ENCODE measurements at regions not wholly inside any gene's neighbourhood (a gene's known extent, or its start where the extent isn't known, plus 50 kb on each side); places are given as distances from the start of the nearest gene placed in this dataset.

- TF ChIP-seq CTCF (IDR thresholded peaks at IDR 0.05; ENCODE audit: unreplicated experiment) = no peak
- intact Hi-C loops (cut with micrococcal nuclease) = no loop called here
- ChIA-PET CTCF (no interaction called here), POLR2A (no interaction called here)
- no peak for DNase-seq (ENCODE audit: unreplicated experiment)
- no peak overlapping the region for H3K27ac Mint-ChIP-seq (ENCODE audit: low read depth, unreplicated experiment)
- no peaks in the 10 kb centered on the region for H3K4me1 Mint-ChIP-seq (ENCODE audit: insufficient read depth, unreplicated experiment)
- BruUV-seq (replicated peaks) = no TSS peak
- H3K36me3 Mint-ChIP-seq (ENCODE audit: insufficient read depth, unreplicated experiment) = no peaks in the 10 kb centered on the region
- peaks cover 47% of the 10 kb centered on the region for H3K27me3 Mint-ChIP-seq (ENCODE audit: insufficient read depth, unreplicated experiment)
- H3K4me3 Mint-ChIP-seq (ENCODE audit: unreplicated experiment) = no peak overlapping the region
- H3K9me3 Mint-ChIP-seq (ENCODE audit: unreplicated experiment) = no peaks in the 10 kb centered on the region
These were observed 474.0 kb downstream of the SOCS6 start for GRCh38 chr18:70762812-70763211.

DNA sequence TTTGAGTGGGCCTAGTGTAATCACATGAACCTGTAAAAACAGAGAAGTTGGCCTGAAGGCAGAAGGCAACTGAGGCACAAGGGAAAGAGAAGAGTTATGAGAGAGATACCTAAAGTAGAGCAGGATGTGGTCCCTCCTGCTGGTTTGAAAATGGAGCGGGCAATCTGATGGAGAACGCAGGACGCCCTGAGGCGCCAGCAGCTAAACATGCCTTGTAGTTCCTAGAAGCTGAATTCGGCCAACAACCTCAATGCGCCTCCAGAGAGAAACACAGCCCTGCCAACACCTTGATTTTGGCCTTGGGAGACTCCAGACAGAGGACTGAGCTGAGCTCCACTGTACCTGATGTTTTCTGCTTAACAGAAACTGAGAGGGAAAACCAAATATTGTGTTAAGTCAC, 469.9 kb downstream of the SOCS6 start:
- no TSS peak for BruUV-seq (replicated peaks)

DNA sequence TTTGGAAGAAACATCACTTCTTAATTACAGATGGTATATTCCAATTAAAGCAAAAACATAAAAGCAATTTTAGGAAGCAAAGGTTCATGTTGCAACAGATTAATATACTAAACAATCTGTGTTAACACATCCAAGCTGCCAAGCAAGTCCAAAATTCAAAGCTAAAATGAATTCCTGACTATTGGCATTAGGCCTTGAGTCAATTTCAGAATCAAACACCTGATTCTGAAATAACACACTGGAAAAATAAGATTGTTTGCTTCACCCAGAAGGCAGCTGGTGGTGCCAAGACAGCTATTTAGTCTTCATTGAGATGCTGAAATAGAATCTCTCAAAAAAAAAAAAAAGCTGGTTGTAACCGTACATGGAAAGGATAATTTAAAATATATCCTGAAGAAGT, 465.6 kb downstream of the SOCS6 start:
- POLR2A ChIA-PET = no interaction called here
- H3K4me3 Mint-ChIP-seq (ENCODE audit: unreplicated experiment) = no peak overlapping the region
- CTCF ChIA-PET = interaction anchor here (0.6 kb wide), 1 partner anchor 445 kb away, joined by 4 read pairs; no protein-coding TSS in a partner anchor
- BruUV-seq (replicated peaks) = no TSS peak
- intact Hi-C loops (cut with micrococcal nuclease) = no loop called here
- H3K27me3 Mint-ChIP-seq (ENCODE audit: insufficient read depth, unreplicated experiment) = peaks cover 32% of the 10 kb centered on the region
- no peak overlapping the region for H3K27ac Mint-ChIP-seq (ENCODE audit: low read depth, unreplicated experiment)
- DNase-seq (ENCODE audit: unreplicated experiment) = no peak
- no peaks in the 10 kb centered on the region for H3K36me3 Mint-ChIP-seq (ENCODE audit: insufficient read depth, unreplicated experiment)
- no peaks in the 10 kb centered on the region for H3K4me1 Mint-ChIP-seq (ENCODE audit: insufficient read depth, unreplicated experiment)
- TF ChIP-seq CTCF (IDR thresholded peaks at IDR 0.05; ENCODE audit: unreplicated experiment) = no peak
- no peaks in the 10 kb centered on the region for H3K9me3 Mint-ChIP-seq (ENCODE audit: unreplicated experiment)

More for the DNA sequence above, 469.9 kb downstream of the SOCS6 start:
- ChIA-PET POLR2A (no interaction called here), CTCF (no interaction called here)
- no peak for DNase-seq (ENCODE audit: unreplicated experiment)
- H3K27ac Mint-ChIP-seq (ENCODE audit: low read depth, unreplicated experiment) = no peak overlapping the region
- H3K36me3 Mint-ChIP-seq (ENCODE audit: insufficient read depth, unreplicated experiment) = no peaks in the 10 kb centered on the region
- intact Hi-C loops (cut with micrococcal nuclease) = no loop called here
- no peak overlapping the region for H3K4me3 Mint-ChIP-seq (ENCODE audit: unreplicated experiment)
- TF ChIP-seq CTCF (IDR thresholded peaks at IDR 0.05; ENCODE audit: unreplicated experiment) = no peak
- peaks cover 45% of the 10 kb centered on the region for H3K27me3 Mint-ChIP-seq (ENCODE audit: insufficient read depth, unreplicated experiment)
- H3K9me3 Mint-ChIP-seq (ENCODE audit: unreplicated experiment) = no peaks in the 10 kb centered on the region
- no peaks in the 10 kb centered on the region for H3K4me1 Mint-ChIP-seq (ENCODE audit: insufficient read depth, unreplicated experiment)

DNA sequence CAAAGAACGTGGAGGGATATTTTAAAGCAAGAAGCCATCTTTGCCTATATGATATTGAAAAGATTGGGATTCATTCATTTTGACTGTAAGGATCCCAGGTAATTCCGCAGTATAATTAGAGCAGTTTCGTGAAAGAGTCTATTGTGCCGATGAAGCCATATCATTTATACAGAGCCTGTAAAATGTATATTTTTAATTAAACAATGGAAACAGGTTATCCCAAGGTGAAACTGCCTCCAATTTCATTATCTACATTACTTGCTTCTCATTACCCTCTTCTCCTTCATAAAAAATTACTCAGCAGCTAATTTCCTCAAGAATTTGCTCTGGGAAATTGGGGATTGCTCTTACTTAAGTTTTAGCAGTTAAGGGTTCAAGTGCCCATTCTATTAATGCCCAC, 444.1 kb downstream of the SOCS6 start:
- Mint-ChIP-seq H3K4me3 (ENCODE audit: unreplicated experiment) (no peak overlapping the region), H3K36me3 (ENCODE audit: insufficient read depth, unreplicated experiment) (no peaks in the 10 kb centered on the region), H3K27me3 (ENCODE audit: insufficient read depth, unreplicated experiment) (no peaks in the 10 kb centered on the region), H3K4me1 (ENCODE audit: insufficient read depth, unreplicated experiment) (no peaks in the 10 kb centered on the region), H3K27ac (ENCODE audit: low read depth, unreplicated experiment) (no peak overlapping the region), H3K9me3 (ENCODE audit: unreplicated experiment) (no peaks in the 10 kb centered on the region)
- no peak for TF ChIP-seq CTCF (IDR thresholded peaks at IDR 0.05; ENCODE audit: unreplicated experiment)
- POLR2A ChIA-PET = no interaction called here
- BruUV-seq (replicated peaks) = no TSS peak
- no peak for DNase-seq (ENCODE audit: unreplicated experiment)
- CTCF ChIA-PET = no interaction called here
- intact Hi-C loops (cut with micrococcal nuclease) = no loop called here

Data from MCF 10A (cell line).